ENCODE measurements at regions not wholly inside any gene's neighbourhood (a gene's known extent, or its start where the extent isn't known, plus 50 kb on each side); places are given as distances from the start of the nearest gene placed in this dataset.

DNA sequence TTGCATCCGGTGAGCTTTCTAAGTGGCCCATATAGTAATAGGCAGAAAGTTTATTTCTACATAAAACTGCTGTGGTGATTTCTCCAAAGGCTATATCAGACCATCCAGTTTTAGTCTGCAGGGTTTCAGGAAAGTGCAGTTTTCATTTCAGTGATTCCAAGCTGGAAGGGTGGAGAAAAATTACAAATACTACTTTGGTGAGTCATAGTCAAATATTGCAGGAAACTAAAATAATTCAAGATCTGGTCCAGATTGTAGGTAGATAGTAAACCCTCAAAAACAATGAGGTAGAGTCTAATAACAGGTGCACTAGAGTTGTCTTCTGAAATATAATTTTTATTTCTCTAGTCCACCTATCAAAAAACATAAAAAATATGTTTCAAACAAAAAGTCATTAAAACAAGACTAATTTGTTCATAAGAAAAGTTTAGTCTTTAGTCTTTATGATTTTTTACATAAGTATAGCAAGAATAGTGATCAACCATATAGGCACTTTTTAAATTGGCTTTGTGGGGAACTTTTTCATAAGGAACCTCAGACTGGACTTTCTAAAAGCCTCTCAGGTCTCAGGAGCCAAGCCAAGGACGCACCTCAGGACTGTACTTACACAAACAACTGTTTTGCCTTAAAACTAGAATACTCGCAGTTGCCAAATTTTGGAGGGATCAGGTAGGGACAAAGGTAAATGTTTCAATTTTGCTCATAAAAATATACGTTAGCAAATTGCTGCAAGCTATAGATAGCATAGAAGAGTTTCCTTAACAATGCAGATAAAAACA, 101.8 kb upstream of the TLR3 start:
- BruUV-seq (replicated peaks), result no TSS peak
- POLR2A ChIA-PET (ENCODE audit: low non-redundant PET), result no interaction called here
- H3K36me3 ChIP-seq (ENCODE audit: insufficient read depth, low read length, poor library complexity, severe bottlenecking), result no peaks in the 10 kb centered on the region
- no peak for TF ChIP-seq CTCF (conservative IDR thresholded peaks at IDR 0.05; ENCODE audit: low read depth, low read length)
- TF ChIP-seq EZH2 (IDR thresholded peaks at IDR 0.05; ENCODE audit: borderline replicate concordance, low read depth, low read length, poor library complexity, severe bottlenecking), result no peak
- no peaks in the 10 kb centered on the region for H3K27me3 ChIP-seq (replicated peaks; ENCODE audit: insufficient read depth, low read depth, low read length, poor library complexity)
- intact Hi-C loops (cut with micrococcal nuclease; ENCODE audit: unreplicated experiment), result no loop called here
- H3K27ac ChIP-seq (ENCODE audit: low read depth, low read length, poor library complexity, severe bottlenecking), result no peak overlapping the region
- CTCF ChIA-PET, result no interaction called here
- H3K4me1 ChIP-seq (ENCODE audit: insufficient read depth, low read length, poor library complexity, severe bottlenecking), result no peaks in the 10 kb centered on the region
- no peaks in the 10 kb centered on the region for H3K9me3 ChIP-seq (ENCODE audit: low read depth, low read length, poor library complexity, severe bottlenecking)
- no peak for DNase-seq (ENCODE audit: low spot score)
- no peak overlapping the region for H3K4me3 ChIP-seq (ENCODE audit: low read depth, low read length, poor library complexity, severe bottlenecking)

GRCh38 chr4:185969657-185970056, 99.3 kb upstream of the TLR3 start:
- Histone ChIP-seq H3K4me3 (ENCODE audit: low read depth, low read length, poor library complexity, severe bottlenecking) (no peak overlapping the region), H3K9me3 (ENCODE audit: low read depth, low read length, poor library complexity, severe bottlenecking) (no peaks in the 10 kb centered on the region), H3K4me1 (ENCODE audit: insufficient read depth, low read length, poor library complexity, severe bottlenecking) (no peaks in the 10 kb centered on the region), H3K27me3 (replicated peaks; ENCODE audit: insufficient read depth, low read depth, low read length, poor library complexity) (no peaks in the 10 kb centered on the region), H3K27ac (ENCODE audit: low read depth, low read length, poor library complexity, severe bottlenecking) (no peak overlapping the region), H3K36me3 (ENCODE audit: insufficient read depth, low read length, poor library complexity, severe bottlenecking) (no peaks in the 10 kb centered on the region)
- TF ChIP-seq EZH2 (IDR thresholded peaks at IDR 0.05; ENCODE audit: borderline replicate concordance, low read depth, low read length, poor library complexity, severe bottlenecking), result no peak
- TF ChIP-seq CTCF (conservative IDR thresholded peaks at IDR 0.05; ENCODE audit: low read depth, low read length), result no peak
- POLR2A ChIA-PET (ENCODE audit: low non-redundant PET), result no interaction called here
- no peak for DNase-seq (ENCODE audit: low spot score)
- CTCF ChIA-PET, result interaction anchor here (0.5 kb wide), 1 partner anchor 1637 kb away, joined by 3 read pairs; no protein-coding TSS in a partner anchor
- intact Hi-C loops (cut with micrococcal nuclease; ENCODE audit: unreplicated experiment), result no loop called here
- BruUV-seq (replicated peaks), result no TSS peak

DNA sequence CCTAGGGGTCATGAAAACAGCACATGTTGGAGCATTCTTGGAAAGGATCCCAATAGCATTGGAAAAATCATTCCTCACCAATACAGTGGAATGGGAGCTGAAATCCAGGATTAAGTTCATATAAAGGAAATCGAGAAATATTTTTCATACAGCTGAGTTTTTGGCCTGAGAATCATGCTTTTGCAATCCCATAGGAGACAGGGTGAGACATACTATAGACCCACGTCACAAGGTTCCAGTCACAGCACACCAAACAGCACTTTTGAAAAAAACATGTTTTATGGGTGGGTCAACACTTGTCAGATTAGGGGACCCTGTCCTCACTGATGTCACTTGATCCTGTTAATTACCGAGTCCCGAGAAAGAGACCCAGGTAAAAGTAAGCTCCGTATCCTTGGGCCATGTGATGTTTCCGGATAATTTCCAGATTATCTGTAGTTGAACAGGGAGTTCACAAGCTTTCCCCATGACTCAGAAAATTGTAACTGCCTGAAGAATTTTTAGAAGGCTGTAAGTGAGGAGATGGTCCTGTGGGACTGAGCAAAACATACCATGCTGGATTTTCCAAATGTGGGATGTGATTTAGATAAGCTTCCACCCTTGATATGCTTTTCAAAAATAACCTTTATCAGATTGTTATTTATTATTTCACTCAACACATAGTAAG, 80.9 kb upstream of the TLR3 start:
- BruUV-seq (replicated peaks), result no TSS peak
- Histone ChIP-seq H3K9me3 (ENCODE audit: low read depth, low read length, poor library complexity, severe bottlenecking) (no peaks in the 10 kb centered on the region), H3K4me3 (ENCODE audit: low read depth, low read length, poor library complexity, severe bottlenecking) (no peak overlapping the region), H3K4me1 (ENCODE audit: insufficient read depth, low read length, poor library complexity, severe bottlenecking) (no peaks in the 10 kb centered on the region), H3K27me3 (replicated peaks; ENCODE audit: insufficient read depth, low read depth, low read length, poor library complexity) (no peaks in the 10 kb centered on the region), H3K27ac (ENCODE audit: low read depth, low read length, poor library complexity, severe bottlenecking) (no peak overlapping the region), H3K36me3 (ENCODE audit: insufficient read depth, low read length, poor library complexity, severe bottlenecking) (no peaks in the 10 kb centered on the region)
- POLR2A ChIA-PET (ENCODE audit: low non-redundant PET), result interaction anchor here (0.6 kb wide), 1 partner anchor 274 kb away, joined by 4 read pairs; no protein-coding TSS in a partner anchor
- no peak for DNase-seq (ENCODE audit: low spot score)
- CTCF ChIA-PET, result interaction anchor here (1.7 kb wide), 1 partner anchor 34 kb away, joined by 5 read pairs; no protein-coding TSS in a partner anchor
- intact Hi-C loops (cut with micrococcal nuclease; ENCODE audit: unreplicated experiment), result no loop called here
- TF ChIP-seq EZH2 (IDR thresholded peaks at IDR 0.05; ENCODE audit: borderline replicate concordance, low read depth, low read length, poor library complexity, severe bottlenecking) (no peak), CTCF (conservative IDR thresholded peaks at IDR 0.05; ENCODE audit: low read depth, low read length) (no peak)

Measured in A673 (cell line).